GM23338 (cell line): ENCODE measurements at regions not wholly inside any gene's neighbourhood (a gene's known extent, or its start where the extent isn't known, plus 50 kb on each side); places are given as distances from the start of the nearest gene placed in this dataset.

Experiments
- ATAC-seq: fragments of 200-7000 bp; cut with Tn5 transposase; 3 replicates; pipeline ENCODE4 v1.9.1; 2020
- DNase-seq: peaks from one replicate; pipeline ENCODE4 v3.0.0-alpha.2; 2015; ENCODE audit warnings: low spot score
- H2AFZ ChIP-seq: fragments of 200-600 bp; sonication (generic); 2 replicates; pipeline ENCODE4 v1.8.0; 2016; ENCODE audit warnings: antibody characterized with exemption, mild to moderate bottlenecking, moderate library complexity
- H3F3A ChIP-seq: fragments of 200-600 bp; sonication (generic); replicated peaks from 2 replicates; pipeline ENCODE4 v1.8.0; 2017; ENCODE audit warnings: antibody characterized with exemption, mixed run types, low read depth
- H3K27ac ChIP-seq: fragments of 200-600 bp; sonication (generic); 2 replicates; pipeline ENCODE4 v1.6.1; 2016; ENCODE audit warnings: low read depth
- H3K27me3 ChIP-seq: fragments of 200-600 bp; sonication (generic); 2 replicates; pipeline ENCODE4 v1.8.0; 2016; ENCODE audit warnings: mild to moderate bottlenecking, mixed run types, moderate library complexity; ENCODE audit not compliant: insufficient read depth
- H3K36me3 ChIP-seq: fragments of 200-600 bp; sonication (generic); 2 replicates; pipeline ENCODE4 v1.8.0; 2016; ENCODE audit warnings: mild to moderate bottlenecking; ENCODE audit not compliant: insufficient read depth
- H3K4me1 ChIP-seq: fragments of 200-600 bp; sonication (generic); 2 replicates; pipeline ENCODE4 v1.8.0; 2016; ENCODE audit warnings: mild to moderate bottlenecking, moderate library complexity; ENCODE audit not compliant: insufficient read depth
- H3K4me2 ChIP-seq: fragments of 200-600 bp; sonication (generic); 2 replicates; pipeline ENCODE4 v1.7.1; 2017; ENCODE audit warnings: mixed run types
- H3K4me3 ChIP-seq: fragments of 200-600 bp; sonication (generic); 2 replicates; pipeline ENCODE4 v1.6.1; 2016; ENCODE audit warnings: mixed run types
- H3K79me2 ChIP-seq: fragments of 200-600 bp; sonication (generic); replicated peaks from 2 replicates; pipeline ENCODE4 v1.8.0; 2017; ENCODE audit warnings: mild to moderate bottlenecking; ENCODE audit not compliant: insufficient read depth
- H3K9me2 ChIP-seq: fragments of 200-600 bp; sonication (generic); 2 replicates; pipeline ENCODE4 v1.8.0; 2017; ENCODE audit not compliant: insufficient read depth
- H4K20me1 ChIP-seq: fragments of 200-600 bp; sonication (generic); replicated peaks from 2 replicates; pipeline ENCODE4 v1.8.0; 2017; ENCODE audit warnings: mild to moderate bottlenecking; ENCODE audit not compliant: insufficient read depth
- H3K27ac Mint-ChIP-seq: 2 replicates; pipeline ENCODE4 v1.8.0; 2020; ENCODE audit warnings: inconsistent platforms, mild to moderate bottlenecking, moderate library complexity, mixed read lengths
- H3K27me3 Mint-ChIP-seq: 3 replicates; pipeline ENCODE4 v1.8.0; 2022; ENCODE audit warnings: low read depth, mild to moderate bottlenecking, moderate library complexity, mixed read lengths, inconsistent platforms; ENCODE audit not compliant: insufficient read depth, poor library complexity
- H3K36me3 Mint-ChIP-seq: 3 replicates; pipeline ENCODE4 v1.8.0; 2021; ENCODE audit warnings: low read depth, mild to moderate bottlenecking, inconsistent platforms, moderate library complexity, mixed read lengths
- H3K4me1 Mint-ChIP-seq: 3 replicates; pipeline ENCODE4 v1.8.0; 2020; ENCODE audit warnings: mild to moderate bottlenecking, inconsistent platforms, mixed read lengths
- H3K4me3 Mint-ChIP-seq: 3 replicates; pipeline ENCODE4 v1.8.0; 2021; ENCODE audit warnings: moderate library complexity, mild to moderate bottlenecking, inconsistent platforms, mixed read lengths
- H3K9me3 Mint-ChIP-seq: 3 replicates; pipeline ENCODE4 v1.8.0; 2020; ENCODE audit warnings: moderate library complexity, mild to moderate bottlenecking, inconsistent platforms, mixed read lengths
- CREB1 ChIP-seq: fragments of 250-450 bp; sonication (Bioruptor Pico); IDR thresholded peaks from 2 replicates; pipeline ENCODE4 v1.5.0; 2020; ENCODE audit warnings: low read depth, mild to moderate bottlenecking, moderate library complexity
- ETS1 ChIP-seq: IDR thresholded peaks from 2 replicates; pipeline ENCODE4 v1.6.1; 2016; ENCODE audit warnings: antibody characterized with exemption
- EZH2 ChIP-seq: fragments of 200-600 bp; sonication (generic); IDR thresholded peaks from one replicate; pipeline ENCODE4 v1.8.0; 2017; ENCODE audit warnings: antibody characterized with exemption, mild to moderate bottlenecking, low read depth; ENCODE audit not compliant: unreplicated experiment
- JUNB ChIP-seq: IDR thresholded peaks from one replicate; pipeline ENCODE4 v1.6.1; 2016; ENCODE audit warnings: antibody characterized with exemption; ENCODE audit not compliant: unreplicated experiment
- NANOG ChIP-seq: IDR thresholded peaks from 2 replicates; pipeline ENCODE4 v1.6.1; 2016; ENCODE audit warnings: antibody characterized with exemption, borderline replicate concordance
- POLR2AphosphoS5 ChIP-seq: IDR thresholded peaks from 2 replicates; pipeline ENCODE4 v1.6.1; 2016; ENCODE audit warnings: antibody characterized with exemption, low read depth
- STAT1 ChIP-seq: IDR thresholded peaks from one replicate; pipeline ENCODE4 v1.6.1; 2016; ENCODE audit warnings: antibody characterized with exemption; ENCODE audit not compliant: unreplicated experiment
- ZNF114 ChIP-seq: fragments of 250-450 bp; sonication (Bioruptor Pico); IDR thresholded peaks from 2 replicates; pipeline ENCODE4 v1.5.0; 2020; ENCODE audit warnings: mild to moderate bottlenecking, moderate library complexity
- ZNF331 ChIP-seq: fragments of 250-450 bp; sonication (Bioruptor Pico); IDR thresholded peaks from 2 replicates; pipeline ENCODE4 v1.5.0; 2020; ENCODE audit warnings: low read depth, mild to moderate bottlenecking, moderate library complexity
- TF ChIP-seq, protein P1 (sequence below), 2 experiments: fragments of 200-600 bp in 1 of 2; sonication (generic) in 1 of 2; conservative IDR thresholded peaks; 2 replicates each; pipeline versions ENCODE4 v1.5.1 to v1.6.1; 2016 to 2017; ENCODE audit warnings: antibody characterized with exemption in 2 of 2, low read depth in 2 of 2, mild to moderate bottlenecking in 2 of 2, moderate library complexity in 1 of 2

DNA sequence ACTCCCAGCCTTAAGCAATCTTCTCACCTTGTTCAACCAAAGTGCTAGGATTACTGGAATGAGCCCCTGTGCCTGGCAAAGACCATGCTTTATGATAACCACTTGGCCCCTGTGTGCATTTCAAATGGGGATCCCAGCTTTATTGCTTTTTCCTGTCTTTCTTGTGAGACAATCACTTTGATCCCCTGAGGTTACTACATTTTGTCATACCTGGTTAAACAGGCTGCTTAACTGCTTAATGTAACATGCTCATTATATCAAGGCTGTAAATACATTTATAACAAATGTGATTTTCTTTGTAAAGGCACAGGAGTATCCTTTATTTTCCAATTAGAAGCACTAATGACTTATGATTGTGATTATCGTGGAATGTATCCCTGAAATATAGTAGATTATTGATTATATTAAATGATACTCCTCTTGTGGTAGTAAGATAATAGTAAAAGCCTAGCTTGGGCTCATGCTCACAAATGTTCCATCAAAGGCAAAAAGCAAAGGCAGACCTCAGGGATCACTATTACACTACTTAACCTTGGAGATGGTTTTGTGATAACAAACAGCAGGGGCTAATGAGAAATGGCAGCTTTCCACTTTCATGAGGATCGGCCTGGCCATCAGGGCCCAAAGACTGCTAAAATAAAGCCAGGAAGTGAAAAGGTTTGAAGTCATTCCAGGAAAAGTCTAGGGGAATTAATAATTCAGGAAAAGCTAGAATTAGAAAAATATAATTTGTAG, 290.8 kb upstream of the MDGA2 start:
- Histone ChIP-seq H4K20me1 (no peaks in the 10 kb centered on the region), H3K4me2 (no peak overlapping the region), H3K4me3 (no peak overlapping the region), H3K9me2 (no peaks in the 10 kb centered on the region), H3K27ac (no peak overlapping the region), H3K27me3 (no peaks in the 10 kb centered on the region), H2AFZ (no peak overlapping the region), H3F3A (no peaks in the 10 kb centered on the region), H3K4me1 (peaks cover 12% of the 10 kb centered on the region; the same call in 1 of the 2 replicates), H3K79me2 (no peaks in the 10 kb centered on the region), H3K36me3 (no peaks in the 10 kb centered on the region)
- no peak for TF ChIP-seq ETS1
- TF ChIP-seq ZNF331 (CRISPR knock-in tag): no peak
- TF ChIP-seq, protein P1, sequence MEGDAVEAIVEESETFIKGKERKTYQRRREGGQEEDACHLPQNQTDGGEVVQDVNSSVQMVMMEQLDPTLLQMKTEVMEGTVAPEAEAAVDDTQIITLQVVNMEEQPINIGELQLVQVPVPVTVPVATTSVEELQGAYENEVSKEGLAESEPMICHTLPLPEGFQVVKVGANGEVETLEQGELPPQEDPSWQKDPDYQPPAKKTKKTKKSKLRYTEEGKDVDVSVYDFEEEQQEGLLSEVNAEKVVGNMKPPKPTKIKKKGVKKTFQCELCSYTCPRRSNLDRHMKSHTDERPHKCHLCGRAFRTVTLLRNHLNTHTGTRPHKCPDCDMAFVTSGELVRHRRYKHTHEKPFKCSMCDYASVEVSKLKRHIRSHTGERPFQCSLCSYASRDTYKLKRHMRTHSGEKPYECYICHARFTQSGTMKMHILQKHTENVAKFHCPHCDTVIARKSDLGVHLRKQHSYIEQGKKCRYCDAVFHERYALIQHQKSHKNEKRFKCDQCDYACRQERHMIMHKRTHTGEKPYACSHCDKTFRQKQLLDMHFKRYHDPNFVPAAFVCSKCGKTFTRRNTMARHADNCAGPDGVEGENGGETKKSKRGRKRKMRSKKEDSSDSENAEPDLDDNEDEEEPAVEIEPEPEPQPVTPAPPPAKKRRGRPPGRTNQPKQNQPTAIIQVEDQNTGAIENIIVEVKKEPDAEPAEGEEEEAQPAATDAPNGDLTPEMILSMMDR (conservative IDR thresholded peaks at IDR 0.05; ENCODE audit: low read depth in 2 of 2): no peak
- TF ChIP-seq STAT1: no peak
- DNase-seq: no peak
- no peak overlapping the region for H3K27ac Mint-ChIP-seq
- no peaks in the 10 kb centered on the region for H3K9me3 Mint-ChIP-seq
- peaks cover 13% of the 10 kb centered on the region for H3K4me1 Mint-ChIP-seq
- H3K36me3 Mint-ChIP-seq: no peaks in the 10 kb centered on the region
- no peaks in the 10 kb centered on the region for H3K27me3 Mint-ChIP-seq
- no peak overlapping the region for H3K4me3 Mint-ChIP-seq
- ATAC-seq: no peak

DNA sequence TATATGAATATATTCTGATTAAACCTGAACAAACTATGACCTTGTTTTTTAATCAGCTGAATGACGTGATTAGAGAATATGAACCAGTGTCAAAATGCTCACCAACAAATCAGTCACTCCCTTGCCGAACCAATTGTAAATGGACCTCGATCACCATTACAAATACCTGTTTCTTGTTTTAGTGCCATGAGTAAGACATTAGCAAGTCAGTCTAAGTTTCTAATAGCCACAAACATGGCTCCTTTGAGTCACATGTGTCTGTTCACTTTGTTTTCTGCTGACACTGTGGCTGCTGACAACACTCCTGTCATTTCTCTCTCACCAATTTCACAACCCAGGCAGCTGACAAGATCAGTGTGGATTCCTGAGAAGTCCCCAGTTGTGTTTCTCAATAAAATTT, 286.2 kb upstream of the MDGA2 start:
- no peaks in the 10 kb centered on the region for H3K36me3 ChIP-seq
- ATAC-seq (no peak), DNase-seq (no peak)
- TF ChIP-seq JUNB: no peak
- H3K9me3 Mint-ChIP-seq: no peaks in the 10 kb centered on the region
- no peaks in the 10 kb centered on the region; the same call in 1 of the 2 replicates for H3K9me2 ChIP-seq
- H2AFZ ChIP-seq: peak overlapping the region; percentile 82
- peaks cover 17% of the 10 kb centered on the region for H3K4me1 ChIP-seq
- peaks cover 13% of the 10 kb centered on the region for H3K4me1 Mint-ChIP-seq
- no peak overlapping the region for H3K4me3 ChIP-seq
- H3K4me3 Mint-ChIP-seq: no peak overlapping the region
- no peaks in the 10 kb centered on the region for H3K36me3 Mint-ChIP-seq
- no peaks in the 10 kb centered on the region for H4K20me1 ChIP-seq
- H3K27me3 Mint-ChIP-seq: no peaks in the 10 kb centered on the region
- H3K4me2 ChIP-seq: 0 out of 2 replicates have a peak overlapping the region, but pooled peaks have one; percentile 29
- no peak overlapping the region for H3K27ac ChIP-seq
- no peaks in the 10 kb centered on the region for H3K27me3 ChIP-seq
- no peaks in the 10 kb centered on the region for H3K79me2 ChIP-seq
- H3F3A ChIP-seq: no peaks in the 10 kb centered on the region
- peak overlapping the region; percentile 20; the same call in 1 of the 2 replicates for H3K27ac Mint-ChIP-seq

DNA sequence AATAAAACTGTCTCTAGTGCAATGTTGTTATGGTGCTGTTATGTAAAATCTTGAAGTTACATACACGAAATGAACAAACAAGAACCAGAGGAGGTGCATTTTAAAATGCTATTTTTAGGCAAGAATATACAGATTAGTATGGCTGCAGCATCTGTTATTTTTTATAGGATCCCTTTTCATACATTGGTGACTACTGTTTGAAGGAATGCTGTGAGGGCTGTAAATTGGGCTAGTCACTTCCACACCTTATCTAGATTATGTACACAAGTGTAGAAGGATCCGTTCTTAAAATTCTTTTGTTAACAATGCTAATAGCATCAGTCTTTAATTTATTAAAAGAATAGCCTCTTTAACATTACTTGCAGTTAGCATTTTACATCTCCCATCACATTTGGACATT, 284.3 kb upstream of the MDGA2 start:
- H3K9me2 ChIP-seq: no peaks in the 10 kb centered on the region; the same call in 1 of the 2 replicates
- no peaks in the 10 kb centered on the region for H3K36me3 Mint-ChIP-seq
- ATAC-seq (no peak), DNase-seq (no peak)
- H4K20me1 ChIP-seq: no peaks in the 10 kb centered on the region
- H3K4me3 ChIP-seq: no peak overlapping the region
- no peaks in the 10 kb centered on the region for H3F3A ChIP-seq
- H3K27me3 Mint-ChIP-seq: no peaks in the 10 kb centered on the region
- H3K27ac ChIP-seq: no peak overlapping the region
- no peaks in the 10 kb centered on the region for H3K9me3 Mint-ChIP-seq
- H3K4me1 Mint-ChIP-seq: peaks cover 11% of the 10 kb centered on the region; the same call in 2 of the 3 replicates
- H3K27ac Mint-ChIP-seq: no peak overlapping the region
- H3K79me2 ChIP-seq: no peaks in the 10 kb centered on the region
- H3K27me3 ChIP-seq: no peaks in the 10 kb centered on the region
- H3K4me1 ChIP-seq: peaks cover 17% of the 10 kb centered on the region
- no peak overlapping the region for H3K4me3 Mint-ChIP-seq
- no peak overlapping the region for H3K4me2 ChIP-seq
- H3K36me3 ChIP-seq: no peaks in the 10 kb centered on the region
- no peak overlapping the region for H2AFZ ChIP-seq
- TF ChIP-seq, protein P1 (conservative IDR thresholded peaks at IDR 0.05; ENCODE audit: low read depth in 2 of 2): no peak
- TF ChIP-seq JUNB: no peak
- no peak for TF ChIP-seq STAT1
- TF ChIP-seq EZH2: no peak
- no peak for TF ChIP-seq POLR2AphosphoS5
- no peak for TF ChIP-seq CREB1 (CRISPR knock-in tag)
- TF ChIP-seq ZNF331 (CRISPR knock-in tag): no peak
- TF ChIP-seq NANOG: no peak
- no peak for TF ChIP-seq ETS1
- TF ChIP-seq ZNF114 (CRISPR knock-in tag): no peak
